H1 (cell line): ENCODE measurements at regions not wholly inside any gene's neighbourhood (a gene's known extent, or its start where the extent isn't known, plus 50 kb on each side); places are given as distances from the start of the nearest gene placed in this dataset.
"Not testable (repeated sequence)": the region's sequence is repeated elsewhere in the genome, so short reads cannot be mapped to it uniquely, and the experiment has no call there.

Experiments used
- CTCF ChIA-PET: fragments of 300-600 bp; sonication (Branson Sonifier 250); formaldehyde crosslinking; loops from one replicate; lab custom pipeline; 2021; ENCODE audit not compliant: partially characterized antibody; lab: Charles Lee
- POLR2A ChIA-PET: fragments of 300-600 bp; sonication (Branson Sonifier 250); formaldehyde crosslinking; loops from one replicate; lab custom pipeline; 2021; ENCODE audit warnings: inconsistent platforms; ENCODE audit not compliant: partially characterized antibody; lab: Charles Lee
- DNase-seq, 2 experiments: peaks; one replicate each; pipeline versions ENCODE4 v3.0.0 to v3.0.0-alpha.2; 2010 to 2022; ENCODE audit warnings: low spot score in 2 of 2, low read depth in 1 of 2, mixed read lengths in 1 of 2
- FAIRE-seq: peaks from 2 replicates; lab custom pipeline; 2011; peaks lifted over from hg19 to GRCh38; lab: Jason Lieb, UNC
- H2AFZ ChIP-seq: 2 replicates; pipeline ENCODE4 v1.8.1; 2012; ENCODE audit warnings: low read length, inconsistent platforms
- H2AK5ac ChIP-seq: 2 replicates; pipeline ENCODE4 v1.6.1; 2013; ENCODE audit warnings: low read depth, low read length
- H2BK120ac ChIP-seq: replicated peaks from 2 replicates; pipeline ENCODE3; 2013; ENCODE audit warnings: low read depth, low read length, inconsistent platforms
- H2BK12ac ChIP-seq: 2 replicates; pipeline ENCODE4 v1.6.1; 2013; ENCODE audit warnings: low read depth, low read length
- H2BK15ac ChIP-seq: 2 replicates; pipeline ENCODE4 v1.6.1; 2013; ENCODE audit warnings: low read length
- H2BK20ac ChIP-seq: 2 replicates; pipeline ENCODE4 v1.6.1; 2013; ENCODE audit warnings: low read length
- H2BK5ac ChIP-seq: 2 replicates; pipeline ENCODE4 v1.6.1; 2013; ENCODE audit warnings: low read depth, low read length
- H3K14ac ChIP-seq: 2 replicates; pipeline ENCODE4 v1.6.1; 2013; ENCODE audit warnings: inconsistent platforms; ENCODE audit not compliant: insufficient read length
- H3K18ac ChIP-seq: 2 replicates; pipeline ENCODE4 v1.6.1; 2013; ENCODE audit warnings: low read length; ENCODE audit errors: extremely low read depth
- H3K23ac ChIP-seq: 2 replicates; pipeline ENCODE4 v1.6.1; 2013; ENCODE audit warnings: inconsistent platforms; ENCODE audit not compliant: insufficient read length
- H3K23me2 ChIP-seq: 2 replicates; pipeline ENCODE4 v1.6.1; 2013; ENCODE audit warnings: low read depth, low read length
- H3K27ac ChIP-seq: 2 replicates; pipeline ENCODE4 v1.6.1; 2011; ENCODE audit warnings: low read depth, low read length, inconsistent platforms
- H3K27me3 ChIP-seq, 4 experiments: replicated peaks in 1 of 4; 1 replicate in 1 of 4; 2 replicates in 3 of 4; pipeline versions ENCODE4 v1.6.1 to v1.8.1; 2011 to 2013; ENCODE audit warnings: low read length in 3 of 4, mild to moderate bottlenecking in 3 of 4, inconsistent platforms in 2 of 4, mixed read lengths in 2 of 4, moderate library complexity in 1 of 4; ENCODE audit not compliant: control insufficient read depth in 3 of 4, insufficient read depth in 3 of 4; ENCODE audit errors: extremely low read depth in 1 of 4
- H3K36me3 ChIP-seq, 4 experiments: 2 replicates each; pipeline versions ENCODE4 v1.6.1 to v1.8.1; 2011 to 2013; ENCODE audit warnings: mild to moderate bottlenecking in 4 of 4, low read length in 3 of 4, moderate library complexity in 2 of 4, control low read depth in 1 of 4, inconsistent platforms in 1 of 4; ENCODE audit not compliant: insufficient read depth in 4 of 4, control insufficient read depth in 2 of 4
- H3K4ac ChIP-seq: replicated peaks from 2 replicates; pipeline ENCODE3; 2013; ENCODE audit warnings: low read length, low read depth, mixed read lengths, inconsistent platforms; ENCODE audit not compliant: insufficient read length
- H3K4me1 ChIP-seq, 4 experiments: replicated peaks in 1 of 4; 1 replicate in 1 of 4; 2 replicates in 3 of 4; pipeline versions ENCODE4 v1.6.1 to v1.8.1; 2011 to 2013; ENCODE audit warnings: low read length in 3 of 4, inconsistent platforms in 2 of 4, mixed read lengths in 1 of 4; ENCODE audit not compliant: insufficient read depth in 4 of 4, control insufficient read depth in 3 of 4
- H3K4me2 ChIP-seq, 2 experiments: 2 replicates each; pipeline versions ENCODE4 v1.6.1 to v1.8.1; 2011 to 2013; ENCODE audit warnings: low read depth in 2 of 2, low read length in 2 of 2, control low read depth in 1 of 2, inconsistent platforms in 1 of 2, mild to moderate bottlenecking in 1 of 2; ENCODE audit not compliant: insufficient read depth in 1 of 2
- H3K4me3 ChIP-seq, 4 experiments: fragments of 200-600, 300-600 bp in 1 of 4; sonication (generic), shearing (Covaris generic), sonication (Bioruptor Twin) in 1 of 4; 2 replicates each; pipeline versions ENCODE4 v1.5.1 to v1.8.1; 2011 to 2016; ENCODE audit warnings: low read length in 4 of 4, low read depth in 3 of 4, control low read depth in 2 of 4, inconsistent platforms in 2 of 4, mild to moderate bottlenecking in 2 of 4, mixed read lengths in 1 of 4, moderate library complexity in 1 of 4; ENCODE audit not compliant: insufficient read depth in 2 of 4; ENCODE audit errors: extremely low read depth in 1 of 4
- H3K56ac ChIP-seq: replicated peaks from 2 replicates; pipeline ENCODE3; 2013; ENCODE audit warnings: low read depth, mild to moderate bottlenecking, mixed read lengths, low read length, inconsistent platforms; ENCODE audit not compliant: insufficient read length
- H3K79me1 ChIP-seq: 2 replicates; pipeline ENCODE4 v1.6.1; 2013; ENCODE audit warnings: low read depth, low read length, control low read depth
- H3K79me2 ChIP-seq, 2 experiments: 2 replicates each; pipeline versions ENCODE4 v1.6.1 to v1.8.1; 2012 to 2013; ENCODE audit warnings: low read length in 2 of 2, mild to moderate bottlenecking in 2 of 2, inconsistent platforms in 1 of 2; ENCODE audit not compliant: insufficient read depth in 2 of 2, control insufficient read depth in 1 of 2
- H3K9ac ChIP-seq, 4 experiments: replicated peaks in 1 of 4; 1 replicate in 1 of 4; 2 replicates in 3 of 4; pipeline versions ENCODE4 v1.6.1 to v1.8.1; 2011 to 2013; ENCODE audit warnings: low read depth in 3 of 4, low read length in 3 of 4, control low read depth in 2 of 4, mild to moderate bottlenecking in 2 of 4, moderate library complexity in 2 of 4, inconsistent platforms in 1 of 4; ENCODE audit errors: extremely low read depth in 1 of 4
- H3K9me3 ChIP-seq, 2 experiments: 2 replicates each; pipeline versions ENCODE4 v1.6.1 to v1.8.1; 2012 to 2013; ENCODE audit warnings: mild to moderate bottlenecking in 2 of 2, moderate library complexity in 2 of 2, control low read depth in 1 of 2, inconsistent platforms in 1 of 2, low read depth in 1 of 2, low read length in 1 of 2, mixed read lengths in 1 of 2; ENCODE audit not compliant: insufficient read depth in 2 of 2
- H4K20me1 ChIP-seq, 2 experiments: replicated peaks in 1 of 2; 2 replicates each; pipeline versions ENCODE3 to v1.8.1; 2011 to 2013; ENCODE audit warnings: inconsistent platforms in 2 of 2, low read length in 2 of 2, mild to moderate bottlenecking in 1 of 2; ENCODE audit not compliant: insufficient read depth in 2 of 2, control insufficient read depth in 1 of 2
- H4K5ac ChIP-seq: 2 replicates; pipeline ENCODE4 v1.6.1; 2013; ENCODE audit warnings: low read length, low read depth, mixed read lengths, inconsistent platforms; ENCODE audit not compliant: insufficient read length
- H4K8ac ChIP-seq: 2 replicates; pipeline ENCODE4 v1.8.0; 2013; ENCODE audit warnings: mild to moderate bottlenecking, moderate library complexity, low read length, inconsistent platforms; ENCODE audit not compliant: insufficient read depth; ENCODE audit errors: extremely low read depth
- H4K91ac ChIP-seq: replicated peaks from 2 replicates; pipeline ENCODE3; 2013; ENCODE audit warnings: low read length, mixed read lengths, inconsistent platforms; ENCODE audit not compliant: insufficient read length
- WGBS, 2 experiments: shearing (Covaris generic) in 1 of 2; methylation state at CpG; one replicate each; pipeline versions ENCODE4 v1.1.6 to v1.1.7; 2013 to 2015; ENCODE audit warnings: low lambda C conversion rate in 2 of 2, mixed read lengths in 2 of 2, inconsistent platforms in 1 of 2, low coverage in 1 of 2, missing lambda C conversion rate in 1 of 2; ENCODE audit not compliant: insufficient replicate concordance in 2 of 2, insufficient coverage in 1 of 2, insufficient read length in 1 of 2; ENCODE audit errors: extremely low coverage in 1 of 2, missing lambda C conversion rate in 1 of 2; 5-methylcytosine and 5-hydroxymethylcytosine counted together

GRCh38 chr2:87593784-87594610 lies 153.9 kb upstream of the PLGLB2 start:
- CTCF ChIA-PET, H3K4me3 ChIP-seq, DNase-seq, H3K23me2 ChIP-seq, POLR2A ChIA-PET, H2AFZ ChIP-seq, H3K56ac ChIP-seq, H2BK120ac ChIP-seq, H3K4me2 ChIP-seq, H3K27ac ChIP-seq, H3K36me3 ChIP-seq, H2AK5ac ChIP-seq, H3K27me3 ChIP-seq, H4K5ac ChIP-seq, FAIRE-seq, H4K20me1 ChIP-seq, H3K9ac ChIP-seq, H3K79me2 ChIP-seq, H3K18ac ChIP-seq, H2BK5ac ChIP-seq, H3K4ac ChIP-seq, H3K23ac ChIP-seq, H3K9me3 ChIP-seq, H2BK15ac ChIP-seq, H4K8ac ChIP-seq, H3K4me1 ChIP-seq, H2BK20ac ChIP-seq, H3K14ac ChIP-seq, H3K79me1 ChIP-seq, H2BK12ac ChIP-seq, H4K91ac ChIP-seq: not testable (repeated sequence)
- WGBS, 2 experiments = 87% methylated on average over 4 of the region's 10 CpGs; no CpG with 5 or more reads in 1 of the 2 experiments

DNA sequence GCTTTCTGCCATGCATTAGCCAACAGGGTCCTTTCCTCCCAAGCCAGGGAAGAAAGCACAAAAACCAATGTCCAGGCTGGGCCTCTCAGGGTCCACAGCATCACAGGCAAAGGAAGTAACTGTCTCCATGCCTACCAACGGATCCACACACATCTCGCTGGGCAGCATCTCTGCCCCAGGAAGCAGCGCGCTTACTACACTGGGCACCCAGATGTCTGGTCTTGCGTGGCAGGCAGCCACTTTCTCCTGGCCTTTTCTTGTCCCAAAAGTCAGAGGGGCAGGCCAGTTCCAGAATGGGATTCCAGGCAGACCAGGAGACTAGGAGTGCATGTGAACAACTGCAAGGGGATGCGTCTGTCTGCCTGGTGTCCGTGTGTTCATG lies 153.3 kb upstream of the PLGLB2 start:
- H3K23me2 ChIP-seq, H4K91ac ChIP-seq, H2BK15ac ChIP-seq, H3K23ac ChIP-seq, H2BK12ac ChIP-seq, H4K8ac ChIP-seq, H4K20me1 ChIP-seq, CTCF ChIA-PET, H3K14ac ChIP-seq, H3K56ac ChIP-seq, H3K18ac ChIP-seq, H3K79me2 ChIP-seq, DNase-seq, H3K4me2 ChIP-seq, H3K79me1 ChIP-seq, H3K36me3 ChIP-seq, H2BK5ac ChIP-seq, FAIRE-seq, H3K9me3 ChIP-seq, H3K4me1 ChIP-seq, H3K4me3 ChIP-seq, H4K5ac ChIP-seq, H3K27ac ChIP-seq, POLR2A ChIA-PET, H2BK120ac ChIP-seq, H3K9ac ChIP-seq, H3K27me3 ChIP-seq, H2AFZ ChIP-seq, H2BK20ac ChIP-seq, H3K4ac ChIP-seq, H2AK5ac ChIP-seq: not testable (repeated sequence)
- WGBS, 2 experiments = 77% methylated on average over 5 of the region's 7 CpGs; no CpG with 5 or more reads in 1 of the 2 experiments
